NT2/D1 (cell line): ENCODE measurements at regions not wholly inside any gene's neighbourhood (a gene's known extent, or its start where the extent isn't known, plus 50 kb on each side); places are given as distances from the start of the nearest gene placed in this dataset.

Source experiments
- SUZ12 ChIP-seq: IDR thresholded peaks from 2 replicates; pipeline ENCODE4 v1.6.1; 2011; ENCODE audit not compliant: insufficient read length, insufficient read depth; ENCODE audit errors: extremely low read depth
- YY1 ChIP-seq: IDR thresholded peaks from 2 replicates; pipeline ENCODE4 v1.6.1; 2011; ENCODE audit not compliant: insufficient read length, insufficient read depth
- ZNF274 ChIP-seq: IDR thresholded peaks from 2 replicates; pipeline ENCODE4 v1.6.1; 2011; ENCODE audit warnings: mild to moderate bottlenecking, low read depth, low read length

DNA sequence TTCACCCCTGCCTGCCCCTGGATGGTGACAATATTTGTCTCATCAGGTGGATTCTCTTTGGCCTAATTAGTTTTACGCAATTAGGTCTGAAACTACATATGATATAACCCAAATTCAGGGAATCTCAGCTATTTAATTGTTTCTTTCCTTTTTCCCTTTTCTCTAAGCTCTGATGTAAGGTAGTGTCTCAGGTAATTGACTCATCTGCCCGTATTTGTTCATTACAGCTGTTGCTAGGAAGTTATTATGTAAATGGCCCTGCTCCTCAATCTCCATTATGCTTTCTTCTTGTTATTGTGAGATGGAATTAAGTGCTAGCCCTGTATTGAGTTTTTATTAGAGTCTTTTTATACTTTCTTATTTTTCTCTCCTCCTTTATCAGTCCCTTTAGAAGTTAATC, 378.2 kb upstream of the ARID1B start:
- no peak for TF ChIP-seq ZNF274
- no peak for TF ChIP-seq SUZ12
- no peak for TF ChIP-seq YY1
